Loucy (cell line): ENCODE measurements at regions not wholly inside any gene's neighbourhood (a gene's known extent, or its start where the extent isn't known, plus 50 kb on each side); places are given as distances from the start of the nearest gene placed in this dataset.
"Not testable (repeated sequence)": the region's sequence is repeated elsewhere in the genome, so short reads cannot be mapped to it uniquely, and the experiment has no call there.

Experiments used
- H2AFZ ChIP-seq: fragments of 200-600 bp; sonication (generic); 2 replicates; pipeline ENCODE4 v1.6.0; 2016; ENCODE audit warnings: antibody characterized with exemption, mild to moderate bottlenecking, low read length, moderate library complexity
- H3F3A ChIP-seq: fragments of 200-600 bp; 2 replicates; pipeline ENCODE4 v1.6.0; 2016; ENCODE audit warnings: antibody characterized with exemption, low read depth, mild to moderate bottlenecking
- H3K27me3 ChIP-seq: fragments of 200-600 bp; sonication (generic); 2 replicates; pipeline ENCODE4 v1.6.1; 2014; ENCODE audit warnings: low read length, mild to moderate bottlenecking; ENCODE audit not compliant: insufficient read depth, poor library complexity, severe bottlenecking
- H3K36me3 ChIP-seq: fragments of 200-600 bp; sonication (generic); 2 replicates; pipeline ENCODE4 v1.6.1; 2016; ENCODE audit warnings: low read length; ENCODE audit not compliant: insufficient read depth
- H3K4me1 ChIP-seq: fragments of 200-600 bp; sonication (generic); 2 replicates; pipeline ENCODE4 v1.5.1; 2014; ENCODE audit warnings: low read length, mild to moderate bottlenecking; ENCODE audit not compliant: insufficient read depth, poor library complexity, severe bottlenecking
- H3K4me2 ChIP-seq: fragments of 200-600 bp; sonication (generic); 2 replicates; pipeline ENCODE4 v1.6.0; 2014; ENCODE audit warnings: antibody characterized with exemption, low read length, low read depth, mild to moderate bottlenecking; ENCODE audit not compliant: poor library complexity, severe bottlenecking
- H3K4me3 ChIP-seq: fragments of 200-600 bp; sonication (generic); 2 replicates; pipeline ENCODE4 v1.5.1; 2014; ENCODE audit warnings: low read length, mild to moderate bottlenecking, mixed read lengths; ENCODE audit not compliant: poor library complexity, severe bottlenecking
- H3K79me2 ChIP-seq: fragments of 200-600 bp; sonication (generic); 2 replicates; pipeline ENCODE4 v1.6.1; 2014; ENCODE audit warnings: low read length; ENCODE audit not compliant: insufficient read depth
- H3K9ac ChIP-seq: fragments of 200-600 bp; sonication (generic); 2 replicates; pipeline ENCODE4 v1.6.0; 2014; ENCODE audit warnings: mild to moderate bottlenecking, low read depth, low read length, moderate library complexity; ENCODE audit not compliant: poor library complexity, severe bottlenecking
- H3K9me2 ChIP-seq: fragments of 200-600 bp; sonication (generic); replicated peaks from 2 replicates; pipeline ENCODE4 v1.6.1; 2016; ENCODE audit warnings: low read depth, low read length, mixed read lengths
- H3K9me3 ChIP-seq: fragments of 200-600 bp; sonication (generic); 2 replicates; pipeline ENCODE4 v1.6.1; 2014; ENCODE audit warnings: mild to moderate bottlenecking, antibody characterized with exemption, low read length, low read depth; ENCODE audit not compliant: insufficient read depth
- H4K20me1 ChIP-seq: fragments of 200-600 bp; sonication (generic); 2 replicates; pipeline ENCODE4 v1.6.0; 2014; ENCODE audit warnings: antibody characterized with exemption, low read length, mild to moderate bottlenecking; ENCODE audit not compliant: insufficient read depth, poor library complexity, severe bottlenecking
- CTCF ChIP-seq: fragments of 200-600 bp; sonication (generic); conservative IDR thresholded peaks from 2 replicates; pipeline ENCODE4 v1.5.1; 2014; ENCODE audit warnings: mild to moderate bottlenecking, antibody characterized with exemption, low read length

- H3K9ac ChIP-seq, H3K9me3 ChIP-seq: not testable (repeated sequence)
Measured at GRCh38 chr15:20637499-20637898, 95.9 kb upstream of the GOLGA6L6 start.

GRCh38 chr15:20629526-20629925, 87.9 kb upstream of the GOLGA6L6 start:
- not testable (repeated sequence) for H3K4me3 ChIP-seq, H3K4me1 ChIP-seq, H3K36me3 ChIP-seq, H4K20me1 ChIP-seq, H3F3A ChIP-seq, H3K9ac ChIP-seq, H3K4me2 ChIP-seq, H3K9me3 ChIP-seq, H3K79me2 ChIP-seq, H3K27me3 ChIP-seq, H3K9me2 ChIP-seq, H2AFZ ChIP-seq

More at GRCh38 chr15:20637499-20637898, 95.9 kb upstream of the GOLGA6L6 start:
- not testable (repeated sequence) for H3K79me2 ChIP-seq, H3K4me2 ChIP-seq, H4K20me1 ChIP-seq, H3K36me3 ChIP-seq, H3K9me2 ChIP-seq, H3K27me3 ChIP-seq, H3K4me1 ChIP-seq, H3K4me3 ChIP-seq, H3F3A ChIP-seq, H2AFZ ChIP-seq

GRCh38 chr15:20628538-20628937, 86.9 kb upstream of the GOLGA6L6 start:
- not testable (repeated sequence) for H3K4me3 ChIP-seq, H3K79me2 ChIP-seq, H3K36me3 ChIP-seq, H3K9me2 ChIP-seq, H3K27me3 ChIP-seq, H3K4me1 ChIP-seq, H2AFZ ChIP-seq, H3K9me3 ChIP-seq, H3K9ac ChIP-seq, H3K4me2 ChIP-seq, H3F3A ChIP-seq, H4K20me1 ChIP-seq

GRCh38 chr15:20625469-20625868, 83.9 kb upstream of the GOLGA6L6 start:
- not testable (repeated sequence) for H3K36me3 ChIP-seq, H3K27me3 ChIP-seq, H3K4me3 ChIP-seq

GRCh38 chr15:20624085-20624484, 82.5 kb upstream of the GOLGA6L6 start:
- not testable (repeated sequence) for H4K20me1 ChIP-seq, H3K9ac ChIP-seq, H3K9me3 ChIP-seq, H2AFZ ChIP-seq, H3F3A ChIP-seq, H3K4me3 ChIP-seq, H3K4me2 ChIP-seq, H3K36me3 ChIP-seq, H3K9me2 ChIP-seq, H3K4me1 ChIP-seq, H3K79me2 ChIP-seq, H3K27me3 ChIP-seq
- TF ChIP-seq CTCF, result peak; percentile 49

More at GRCh38 chr15:20625469-20625868, 83.9 kb upstream of the GOLGA6L6 start:
- not testable (repeated sequence) for H3K9me3 ChIP-seq, H3K9me2 ChIP-seq, H3K4me2 ChIP-seq, H3K4me1 ChIP-seq, H3K79me2 ChIP-seq, H3K9ac ChIP-seq, H3F3A ChIP-seq, H4K20me1 ChIP-seq, H2AFZ ChIP-seq

GRCh38 chr15:20622117-20622516, 80.5 kb upstream of the GOLGA6L6 start:
- H3K4me3 ChIP-seq, result not testable (repeated sequence)

GRCh38 chr15:20614549-20614948, 72.9 kb upstream of the GOLGA6L6 start:
- not testable (repeated sequence) for H3K4me1 ChIP-seq, H3K4me2 ChIP-seq, H3K9me2 ChIP-seq, H3K4me3 ChIP-seq, H3K36me3 ChIP-seq, H2AFZ ChIP-seq, H3F3A ChIP-seq, H4K20me1 ChIP-seq, H3K27me3 ChIP-seq, H3K79me2 ChIP-seq, H3K9me3 ChIP-seq, H3K9ac ChIP-seq

More at GRCh38 chr15:20622117-20622516, 80.5 kb upstream of the GOLGA6L6 start:
- not testable (repeated sequence) for H3K79me2 ChIP-seq, H3K4me1 ChIP-seq, H4K20me1 ChIP-seq, H3K9ac ChIP-seq, H3K9me2 ChIP-seq, H2AFZ ChIP-seq, H3K36me3 ChIP-seq, H3K27me3 ChIP-seq, H3K4me2 ChIP-seq, H3F3A ChIP-seq, H3K9me3 ChIP-seq
